ENCODE measurements at regions not wholly inside any gene's neighbourhood (a gene's known extent, or its start where the extent isn't known, plus 50 kb on each side); places are given as distances from the start of the nearest gene placed in this dataset.

GRCh38 chr11:8740129-8740528, 57.5 kb downstream of the RPL27A start:
- no peak overlapping the region for H3K4me3 ChIP-seq (ENCODE audit: low read depth, low read length)
- DNase-seq (ENCODE audit: low read depth): no peak
- TF ChIP-seq, protein P1, sequence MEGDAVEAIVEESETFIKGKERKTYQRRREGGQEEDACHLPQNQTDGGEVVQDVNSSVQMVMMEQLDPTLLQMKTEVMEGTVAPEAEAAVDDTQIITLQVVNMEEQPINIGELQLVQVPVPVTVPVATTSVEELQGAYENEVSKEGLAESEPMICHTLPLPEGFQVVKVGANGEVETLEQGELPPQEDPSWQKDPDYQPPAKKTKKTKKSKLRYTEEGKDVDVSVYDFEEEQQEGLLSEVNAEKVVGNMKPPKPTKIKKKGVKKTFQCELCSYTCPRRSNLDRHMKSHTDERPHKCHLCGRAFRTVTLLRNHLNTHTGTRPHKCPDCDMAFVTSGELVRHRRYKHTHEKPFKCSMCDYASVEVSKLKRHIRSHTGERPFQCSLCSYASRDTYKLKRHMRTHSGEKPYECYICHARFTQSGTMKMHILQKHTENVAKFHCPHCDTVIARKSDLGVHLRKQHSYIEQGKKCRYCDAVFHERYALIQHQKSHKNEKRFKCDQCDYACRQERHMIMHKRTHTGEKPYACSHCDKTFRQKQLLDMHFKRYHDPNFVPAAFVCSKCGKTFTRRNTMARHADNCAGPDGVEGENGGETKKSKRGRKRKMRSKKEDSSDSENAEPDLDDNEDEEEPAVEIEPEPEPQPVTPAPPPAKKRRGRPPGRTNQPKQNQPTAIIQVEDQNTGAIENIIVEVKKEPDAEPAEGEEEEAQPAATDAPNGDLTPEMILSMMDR (IDR thresholded peaks at IDR 0.05; ENCODE audit: insufficient read depth, low read length): no peak

DNA sequence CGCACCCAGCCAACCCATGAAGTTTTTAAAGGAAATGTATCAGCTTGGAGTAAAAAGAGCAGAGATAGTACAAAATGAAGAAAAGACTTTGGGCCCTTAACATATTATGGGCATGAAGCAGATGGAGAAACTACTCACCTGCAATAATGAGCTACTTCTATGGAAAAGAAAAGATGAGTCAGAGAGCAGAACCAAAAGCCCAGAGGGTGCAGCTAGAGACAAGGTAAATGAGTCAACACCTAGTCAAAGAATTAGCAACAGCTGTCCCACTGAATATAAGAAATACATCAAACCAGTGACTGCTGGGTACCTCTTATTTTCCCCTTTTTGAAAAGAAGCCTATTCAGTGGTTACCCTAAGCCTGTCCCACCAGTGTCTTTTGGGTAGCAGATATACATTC, 61.8 kb downstream of the RPL27A start:
- H3K4me3 ChIP-seq (ENCODE audit: low read depth, low read length): no peak overlapping the region
- no peak for DNase-seq (ENCODE audit: low read depth)
- TF ChIP-seq, protein P1 (IDR thresholded peaks at IDR 0.05; ENCODE audit: insufficient read depth, low read length): no peak

GRCh38 chr11:8745431-8746253, 63.0 kb downstream of the RPL27A start:
- DNase-seq (ENCODE audit: low read depth): no peak
- no peak overlapping the region for H3K4me3 ChIP-seq (ENCODE audit: low read depth, low read length)
- TF ChIP-seq, protein P1 (IDR thresholded peaks at IDR 0.05; ENCODE audit: insufficient read depth, low read length): no peak

GRCh38 chr11:8746331-8746974, 63.9 kb downstream of the RPL27A start:
- H3K4me3 ChIP-seq (ENCODE audit: low read depth, low read length): no peak overlapping the region
- TF ChIP-seq, protein P1 (IDR thresholded peaks at IDR 0.05; ENCODE audit: insufficient read depth, low read length): no peak
- DNase-seq (ENCODE audit: low read depth): no peak

GRCh38 chr11:8747173-8747572, 64.6 kb downstream of the RPL27A start:
- no peak for DNase-seq (ENCODE audit: low read depth)
- H3K4me3 ChIP-seq (ENCODE audit: low read depth, low read length): no peak overlapping the region
- TF ChIP-seq, protein P1 (IDR thresholded peaks at IDR 0.05; ENCODE audit: insufficient read depth, low read length): no peak

DNA sequence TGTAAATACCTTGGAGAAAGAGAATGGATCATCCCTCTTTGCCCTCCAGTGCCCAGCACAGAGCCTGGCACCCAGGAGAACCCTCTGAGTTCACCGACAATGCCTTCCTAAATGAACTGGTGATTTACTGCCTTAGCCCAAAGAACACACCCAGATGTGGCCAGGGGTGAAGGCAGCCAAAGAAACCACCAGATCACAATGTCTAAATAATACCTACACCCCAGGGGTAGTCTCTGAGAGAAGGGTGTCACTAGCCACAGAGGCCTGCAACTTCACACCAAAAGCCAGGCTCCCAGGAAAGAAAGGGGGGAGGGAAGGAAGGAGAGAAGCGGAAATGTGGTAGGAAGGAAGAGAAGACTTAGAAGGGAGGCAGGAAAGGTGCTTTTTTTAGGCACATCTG, 65.7 kb downstream of the RPL27A start:
- DNase-seq (ENCODE audit: low read depth): no peak
- TF ChIP-seq, protein P1 (IDR thresholded peaks at IDR 0.05; ENCODE audit: insufficient read depth, low read length): no peak
- H3K4me3 ChIP-seq (ENCODE audit: low read depth, low read length): no peak overlapping the region
